HG02642 (cell line): ENCODE measurements at regions not wholly inside any gene's neighbourhood (a gene's known extent, or its start where the extent isn't known, plus 50 kb on each side); places are given as distances from the start of the nearest gene placed in this dataset.

Source experiments
- ATAC-seq: cut with Tn5 transposase; IDR thresholded peaks from one replicate; pipeline ENCODE4 v1.9.1; 2021; ENCODE audit warnings: mild to moderate bottlenecking; ENCODE audit not compliant: unreplicated experiment, poor library complexity

- ATAC-seq: no peak
Observed at GRCh38 chr17:73749928-73750605, 105.8 kb upstream of the SDK2 start.

GRCh38 chr17:73750975-73751374, 106.7 kb upstream of the SDK2 start:
- ATAC-seq: no peak

- ATAC-seq: no peak
Observed at GRCh38 chr17:73753751-73754496, 109.7 kb upstream of the SDK2 start.

GRCh38 chr17:73754886-73755400, 110.7 kb upstream of the SDK2 start:
- ATAC-seq: no peak

GRCh38 chr17:73757420-73757819, 113.2 kb upstream of the SDK2 start:
- ATAC-seq: no peak

GRCh38 chr17:73758245-73758644, 114.0 kb upstream of the SDK2 start:
- no peak for ATAC-seq

- no peak for ATAC-seq
Observed at GRCh38 chr17:73759324-73759723, 115.1 kb upstream of the SDK2 start.

- ATAC-seq: no peak
Observed at GRCh38 chr17:73759734-73760438, 115.6 kb upstream of the SDK2 start.

- ATAC-seq: no peak
Observed at GRCh38 chr17:73760439-73760758, 116.2 kb upstream of the SDK2 start.

GRCh38 chr17:73765824-73766563, 121.7 kb upstream of the SDK2 start:
- no peak for ATAC-seq

- no peak for ATAC-seq
Observed at GRCh38 chr17:73767696-73768095, 123.5 kb upstream of the SDK2 start.

GRCh38 chr17:73768691-73769090, 124.4 kb upstream of the SDK2 start:
- ATAC-seq: no peak

- ATAC-seq: no peak
Observed at GRCh38 chr17:73769479-73769878, 125.2 kb upstream of the SDK2 start.

GRCh38 chr17:73770115-73770848, 126.0 kb upstream of the SDK2 start:
- no peak for ATAC-seq

- ATAC-seq: no peak
Observed at GRCh38 chr17:73770849-73771229, 126.6 kb upstream of the SDK2 start.

GRCh38 chr17:73772107-73772705, 128.0 kb upstream of the SDK2 start:
- ATAC-seq: no peak

- ATAC-seq: no peak
Observed at GRCh38 chr17:73773702-73774101, 129.5 kb upstream of the SDK2 start.

GRCh38 chr17:73774852-73775251, 130.6 kb upstream of the SDK2 start:
- ATAC-seq: no peak

- ATAC-seq: no peak
Observed at GRCh38 chr17:73776351-73777130, 132.3 kb upstream of the SDK2 start.
